Kidney (tissue), 13 donors: ENCODE measurements at regions not wholly inside any gene's neighbourhood (a gene's known extent, or its start where the extent isn't known, plus 50 kb on each side); places are given as distances from the start of the nearest gene placed in this dataset.

ENCODE experiments used
- DNase-seq, 5 donors: peaks; one replicate each; pipeline ENCODE4 v3.0.0-alpha.2; 2013 to 2020
- FAIRE-seq: peaks from 2 replicates; lab custom pipeline; 2012; peaks lifted over from hg19 to GRCh38; lab: Jason Lieb, UNC
- H3K27ac ChIP-seq, 2 donors: one replicate each; pipeline ENCODE4 v1.7.0; 2013; ENCODE audit warnings: low read depth in 2 of 2, low read length in 2 of 2, inconsistent platforms in 1 of 2
- H3K27me3 ChIP-seq: one replicate; pipeline ENCODE4 v1.7.1; 2013; ENCODE audit warnings: low read length, inconsistent platforms; ENCODE audit not compliant: control insufficient read depth, insufficient read depth
- H3K36me3 ChIP-seq, 3 donors: one replicate each; pipeline versions ENCODE4 v1.7.0 to v1.7.1; 2013; ENCODE audit warnings: low read length in 3 of 3, control low read depth in 1 of 3, inconsistent platforms in 1 of 3; ENCODE audit not compliant: insufficient read depth in 3 of 3, control insufficient read depth in 2 of 3
- H3K4me1 ChIP-seq, 3 donors: one replicate each; pipeline versions ENCODE4 v1.7.0 to v1.7.1; 2013; ENCODE audit warnings: low read length in 3 of 3, inconsistent platforms in 1 of 3, low read depth in 1 of 3; ENCODE audit not compliant: control insufficient read depth in 2 of 3, insufficient read depth in 2 of 3
- H3K4me3 ChIP-seq, 3 donors: one replicate each; pipeline versions ENCODE4 v1.7.0 to v1.8.1; 2013; ENCODE audit warnings: low read length in 3 of 3, control low read depth in 1 of 3, inconsistent platforms in 1 of 3
- H3K9ac ChIP-seq, 3 donors: one replicate each; pipeline versions ENCODE4 v1.7.0 to v1.7.1; 2013; ENCODE audit warnings: low read length in 3 of 3, control low read depth in 1 of 3, inconsistent platforms in 1 of 3
- H3K9me3 ChIP-seq, 3 donors: one replicate each; pipeline versions ENCODE4 v1.7.0 to v1.7.1; 2013; ENCODE audit warnings: low read length in 3 of 3, control low read depth in 1 of 3, inconsistent platforms in 1 of 3; ENCODE audit not compliant: control insufficient read depth in 2 of 3, insufficient read depth in 1 of 3
- intact Hi-C: fragments of 100-400 bp; cut with DNase I; formaldehyde crosslinking; loops from one replicate; pipeline ENCODE4 v1.11.1; 2022
- TF ChIP-seq, protein P1 (sequence below): IDR thresholded peaks from 3 replicates; pipeline ENCODE4 v1.5.1; 2012; ENCODE audit warnings: mild to moderate bottlenecking, moderate library complexity, borderline replicate concordance; ENCODE audit not compliant: insufficient read depth; ENCODE audit errors: extremely low read depth
- donor health status: control.
- donor health status: control.
- donor health status: control.
- donor health status: control.
- donor health status: control.
- donor health status: DM: yes; HTN: yes; CAD: no.
- donor health status: Normal renal cell carcinoma (clear cell type).

DNA sequence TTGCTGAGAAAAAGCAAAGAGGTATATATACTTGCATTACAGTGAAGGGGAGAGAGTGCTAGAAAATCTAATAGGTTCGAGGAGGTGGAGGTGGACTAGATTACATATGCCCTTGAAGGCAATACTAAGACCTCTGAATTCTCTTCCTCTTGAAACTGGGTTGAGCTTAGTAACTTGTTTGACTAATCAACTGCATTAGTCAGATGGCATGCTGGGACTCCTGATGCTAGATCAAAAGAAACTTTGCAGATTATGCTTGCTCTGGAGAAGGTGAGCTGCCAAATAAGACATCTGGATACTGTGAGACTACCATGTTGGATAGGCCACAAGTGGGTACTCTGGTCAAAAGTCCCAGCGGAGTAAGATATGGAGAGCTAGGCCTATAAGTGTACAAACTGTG is 331.3 kb downstream of the KLF5 start:
- Histone ChIP-seq H3K9me3 (peaks cover 0 to 2% (median 0%) of the 10 kb centered on the region in 3 donors), H3K9ac (no peak overlapping the region), H3K4me3 (no peak overlapping the region), H3K27me3 (no peaks in the 10 kb centered on the region), H3K36me3 (no peaks in the 10 kb centered on the region), H3K27ac (no peak overlapping the region), H3K4me1 (no peaks in the 10 kb centered on the region)
- no peak for DNase-seq
- intact Hi-C loops, result no loop called here
- TF ChIP-seq, protein P1, sequence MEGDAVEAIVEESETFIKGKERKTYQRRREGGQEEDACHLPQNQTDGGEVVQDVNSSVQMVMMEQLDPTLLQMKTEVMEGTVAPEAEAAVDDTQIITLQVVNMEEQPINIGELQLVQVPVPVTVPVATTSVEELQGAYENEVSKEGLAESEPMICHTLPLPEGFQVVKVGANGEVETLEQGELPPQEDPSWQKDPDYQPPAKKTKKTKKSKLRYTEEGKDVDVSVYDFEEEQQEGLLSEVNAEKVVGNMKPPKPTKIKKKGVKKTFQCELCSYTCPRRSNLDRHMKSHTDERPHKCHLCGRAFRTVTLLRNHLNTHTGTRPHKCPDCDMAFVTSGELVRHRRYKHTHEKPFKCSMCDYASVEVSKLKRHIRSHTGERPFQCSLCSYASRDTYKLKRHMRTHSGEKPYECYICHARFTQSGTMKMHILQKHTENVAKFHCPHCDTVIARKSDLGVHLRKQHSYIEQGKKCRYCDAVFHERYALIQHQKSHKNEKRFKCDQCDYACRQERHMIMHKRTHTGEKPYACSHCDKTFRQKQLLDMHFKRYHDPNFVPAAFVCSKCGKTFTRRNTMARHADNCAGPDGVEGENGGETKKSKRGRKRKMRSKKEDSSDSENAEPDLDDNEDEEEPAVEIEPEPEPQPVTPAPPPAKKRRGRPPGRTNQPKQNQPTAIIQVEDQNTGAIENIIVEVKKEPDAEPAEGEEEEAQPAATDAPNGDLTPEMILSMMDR, result no peak
- FAIRE-seq, result no peak

DNA sequence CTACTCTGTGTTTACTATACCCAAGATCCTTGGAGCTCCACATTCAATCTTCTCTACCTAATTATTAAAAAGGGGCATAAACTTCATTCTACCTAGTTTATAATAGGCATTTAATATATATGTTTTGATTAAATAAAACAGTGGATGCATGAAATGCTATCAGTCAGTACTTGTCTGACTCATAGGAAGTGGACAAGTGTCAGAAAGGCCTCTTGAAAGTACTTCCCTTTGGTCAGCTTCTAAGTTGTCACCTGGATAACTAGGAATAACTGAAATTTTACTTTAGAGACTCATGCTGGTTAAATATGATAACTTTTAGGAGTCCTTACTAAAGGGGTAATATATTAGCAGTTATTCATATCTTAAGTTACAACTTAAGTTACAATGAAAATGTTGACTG is 329.8 kb downstream of the KLF5 start:
- Histone ChIP-seq H3K4me3 (no peak overlapping the region), H3K9ac (no peak overlapping the region), H3K27ac (no peak overlapping the region), H3K4me1 (no peaks in the 10 kb centered on the region), H3K36me3 (no peaks in the 10 kb centered on the region), H3K27me3 (no peaks in the 10 kb centered on the region), H3K9me3 (peaks cover 0 to 2% (median 0%) of the 10 kb centered on the region in 3 donors)
- FAIRE-seq (no peak), DNase-seq (no peak)
- TF ChIP-seq, protein P1, result no peak
- intact Hi-C loops, result no loop called here

DNA sequence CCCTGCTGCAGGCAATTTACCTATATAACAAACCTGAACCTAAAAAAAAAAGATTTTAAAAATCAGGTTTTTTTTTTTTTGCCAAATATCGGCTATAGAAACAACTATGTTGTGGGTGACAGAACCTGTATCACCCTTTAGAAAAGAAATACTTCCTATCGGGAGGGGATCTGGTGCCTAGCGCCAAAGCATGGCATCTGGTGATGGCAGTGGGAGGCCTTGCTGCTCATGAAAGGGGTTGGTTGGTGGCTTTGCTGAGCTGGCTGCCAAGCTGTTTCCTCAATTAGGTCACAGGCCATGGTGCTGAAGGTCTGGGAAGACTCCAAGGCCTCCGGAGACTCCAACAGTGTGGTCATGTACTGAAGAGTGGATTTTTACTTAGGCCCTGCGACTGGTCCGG is 328.5 kb downstream of the KLF5 start:
- no peaks in the 10 kb centered on the region for H3K27me3 ChIP-seq
- no peak overlapping the region for H3K9ac ChIP-seq
- no peak overlapping the region for H3K27ac ChIP-seq
- TF ChIP-seq, protein P1, result no peak
- FAIRE-seq, result no peak
- H3K9me3 ChIP-seq, result peaks cover 0 to 2% (median 0%) of the 10 kb centered on the region in 3 donors
- no peak for DNase-seq
- no peak overlapping the region for H3K4me3 ChIP-seq
- intact Hi-C loops, result no loop called here
- no peaks in the 10 kb centered on the region for H3K36me3 ChIP-seq
- no peaks in the 10 kb centered on the region for H3K4me1 ChIP-seq

DNA sequence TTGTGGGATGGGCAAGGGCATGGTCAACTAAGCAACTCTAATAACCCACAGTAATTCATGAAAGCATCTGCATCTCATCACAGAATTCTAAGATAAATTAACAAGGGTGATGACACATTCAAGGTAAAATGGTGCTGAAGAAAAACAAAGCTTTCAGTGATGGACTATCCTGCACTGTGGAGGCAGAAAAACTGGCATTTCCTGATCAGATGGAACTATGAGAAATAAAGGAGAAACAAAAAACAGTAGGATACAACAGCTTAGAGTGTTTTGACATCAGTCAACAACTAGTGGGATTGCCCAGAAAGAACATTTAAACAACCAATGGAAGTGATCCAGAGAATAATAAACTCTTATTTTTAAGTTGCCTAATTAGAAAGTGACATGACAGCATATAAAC is 327.0 kb downstream of the KLF5 start:
- intact Hi-C loops, result no loop called here
- FAIRE-seq (no peak), DNase-seq (no peak)
- Histone ChIP-seq H3K9me3 (peaks cover 0 to 2% (median 0%) of the 10 kb centered on the region in 3 donors), H3K27me3 (no peaks in the 10 kb centered on the region), H3K4me1 (no peaks in the 10 kb centered on the region), H3K4me3 (no peak overlapping the region), H3K27ac (no peak overlapping the region), H3K9ac (no peak overlapping the region), H3K36me3 (no peaks in the 10 kb centered on the region)
- TF ChIP-seq, protein P1, result no peak
